ENCODE measurements at regions not wholly inside any gene's neighbourhood (a gene's known extent, or its start where the extent isn't known, plus 50 kb on each side); places are given as distances from the start of the nearest gene placed in this dataset.
A peak's percentile ranks its signal among the peaks of the same experiment; 100 is the strongest.

GRCh38 chr9:88835038-88835466 lies 156.2 kb upstream of the S1PR3 start:
- H3K4me3 ChIP-seq, result no peak overlapping the region
- no peaks in the 10 kb centered on the region for H3K79me2 ChIP-seq (ENCODE audit: control insufficient read depth, insufficient read depth, low read length)
- BruUV-seq (replicated peaks), result no TSS peak
- CTCF ChIA-PET, result no interaction called here
- H3K4me1 ChIP-seq (ENCODE audit: control insufficient read depth, insufficient read depth, low read length), result no peaks in the 10 kb centered on the region
- no peaks in the 10 kb centered on the region for H3K36me3 ChIP-seq (ENCODE audit: control insufficient read depth in 2 of 2, insufficient read depth in 2 of 2, low read length in 1 of 2)
- 0% methylated on average over 1 of the region's 1 CpG for WGBS (ENCODE audit: insufficient coverage, insufficient replicate concordance, low lambda C conversion rate, missing lambda C conversion rate)
- in situ Hi-C loops (cut with MboI) (no loop called here), intact Hi-C loops (cut with micrococcal nuclease; ENCODE audit: unreplicated experiment) (no loop called here)
- H4K20me1 ChIP-seq (ENCODE audit: control insufficient read depth, insufficient read depth), result no peaks in the 10 kb centered on the region
- no peaks in the 10 kb centered on the region; a peak in 2 of 4 replicates for H3K27me3 ChIP-seq (replicated peaks in 1 of 2; ENCODE audit: control insufficient read depth in 2 of 2, insufficient read depth in 2 of 2, low read length in 1 of 2)
- no peak for FAIRE-seq
- RAD21 ChIA-PET (ENCODE audit: unreplicated experiment), result no interaction called here
- no peak overlapping the region for H3K27ac ChIP-seq (ENCODE audit: control insufficient read depth, insufficient read depth)
- POLR2A ChIA-PET, result no interaction called here
- H2AFZ ChIP-seq (ENCODE audit: control insufficient read depth, low read depth, low read length), result no peak overlapping the region
- ATAC-seq, result peak; percentile 76
- DNase-seq (ENCODE audit: low read depth, low spot score), result peak; percentile 19
- SMC1A ChIA-PET (ENCODE audit: uncharacterized antibody, unreplicated experiment), result no interaction called here
- no peaks in the 10 kb centered on the region; the same call in 2 of the 3 replicates for H3K9me3 ChIP-seq (replicated peaks; ENCODE audit: control insufficient read depth, insufficient read depth, low read length)
- no peak overlapping the region for H3K9ac ChIP-seq (ENCODE audit: control insufficient read depth, insufficient read depth, low read length)
- no peak overlapping the region for H3K4me2 ChIP-seq (ENCODE audit: control insufficient read depth, insufficient read depth)
- TF ChIP-seq BCL11A (IDR thresholded peaks at IDR 0.05; ENCODE audit: low read depth, low read length) (peak; percentile 63; the same call in 1 of the 2 replicates), YY1 (IDR thresholded peaks at IDR 0.05; ENCODE audit: low read depth, low read length) (no peak), SP1 (IDR thresholded peaks at IDR 0.05; ENCODE audit: low read depth, low read length) (no peak), RELA (IDR thresholded peaks at IDR 0.05; ENCODE audit: borderline replicate concordance, partially characterized antibody) (no peak), CREB1 (IDR thresholded peaks at IDR 0.05; ENCODE audit: low read depth) (no peak), MXI1 (IDR thresholded peaks at IDR 0.05; ENCODE audit: low read depth, low read length) (no peak), ESRRA (IDR thresholded peaks at IDR 0.05; ENCODE audit: low read length) (no peak), SUPT20H (IDR thresholded peaks at IDR 0.05; ENCODE audit: borderline replicate concordance, control insufficient read depth, low read depth, low read length) (no peak), BCLAF1 (IDR thresholded peaks at IDR 0.05) (no peak), ZNF384 (IDR thresholded peaks at IDR 0.05; ENCODE audit: borderline replicate concordance, low read depth, low read length) (0 out of 2 replicates have a peak, but pooled peaks have one; percentile 25), ZBTB40 (IDR thresholded peaks at IDR 0.05; ENCODE audit: borderline replicate concordance) (no peak), NBN (IDR thresholded peaks at IDR 0.05) (no peak), MEF2B (IDR thresholded peaks at IDR 0.05; ENCODE audit: partially characterized antibody, poor library complexity, severe bottlenecking) (no peak), BHLHE40 (IDR thresholded peaks at IDR 0.05; ENCODE audit: borderline replicate concordance in 1 of 2, low read depth in 2 of 2, low read length in 1 of 2) (no peak), JUNB (IDR thresholded peaks at IDR 0.05) (peak; percentile 89), SMAD1 (IDR thresholded peaks at IDR 0.05; ENCODE audit: low read depth, partially characterized antibody) (no peak)
